Transverse colon (tissue), 4 donors: ENCODE measurements at regions not wholly inside any gene's neighbourhood (a gene's known extent, or its start where the extent isn't known, plus 50 kb on each side); places are given as distances from the start of the nearest gene placed in this dataset.

Experiments
- POLR2A ChIP-seq: fragments of 450-650 bp; IDR thresholded peaks from one replicate; pipeline ENCODE4 v1.6.1; 2016; ENCODE audit warnings: antibody characterized with exemption, mild to moderate bottlenecking, moderate library complexity
- POLR2AphosphoS5 ChIP-seq, 3 donors: sonication (generic); formaldehyde crosslinking; IDR thresholded peaks; one replicate each; pipeline ENCODE4 v1.6.1; 2016; ENCODE audit warnings: antibody characterized with exemption in 3 of 3
- TF ChIP-seq, protein P1 (sequence below), 5 experiments: fragments of 200-600 bp in 3 of 5; fragments of 450-650 bp in 2 of 5; sonication (generic) in 3 of 5; IDR thresholded peaks; 1 replicate in 2 of 5; 2 replicates in 3 of 5; pipeline ENCODE4 v1.5.1; 2016 to 2017; ENCODE audit warnings: antibody characterized with exemption in 5 of 5, inconsistent platforms in 3 of 5, mild to moderate bottlenecking in 2 of 5, moderate library complexity in 1 of 5

DNA sequence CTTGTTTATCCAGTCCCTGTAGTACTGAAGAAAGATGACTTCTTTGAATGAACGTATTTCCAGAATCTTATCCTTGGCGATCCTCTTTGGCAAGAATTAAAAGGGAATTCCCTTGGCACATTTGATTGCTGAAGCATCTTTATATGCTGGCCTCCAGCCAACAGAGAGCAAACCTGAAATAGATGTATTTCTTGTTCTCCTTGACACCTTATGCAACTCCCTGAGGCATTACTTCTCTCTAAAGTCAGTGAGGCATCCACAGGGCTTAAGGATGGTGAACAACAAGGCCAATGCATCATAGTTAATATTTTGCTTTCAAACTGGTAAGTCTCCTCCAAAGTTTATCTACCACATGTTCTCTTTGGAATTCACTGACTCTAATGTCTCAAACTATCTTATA is 450.9 kb upstream of the THRB start:
- TF ChIP-seq, protein P1, sequence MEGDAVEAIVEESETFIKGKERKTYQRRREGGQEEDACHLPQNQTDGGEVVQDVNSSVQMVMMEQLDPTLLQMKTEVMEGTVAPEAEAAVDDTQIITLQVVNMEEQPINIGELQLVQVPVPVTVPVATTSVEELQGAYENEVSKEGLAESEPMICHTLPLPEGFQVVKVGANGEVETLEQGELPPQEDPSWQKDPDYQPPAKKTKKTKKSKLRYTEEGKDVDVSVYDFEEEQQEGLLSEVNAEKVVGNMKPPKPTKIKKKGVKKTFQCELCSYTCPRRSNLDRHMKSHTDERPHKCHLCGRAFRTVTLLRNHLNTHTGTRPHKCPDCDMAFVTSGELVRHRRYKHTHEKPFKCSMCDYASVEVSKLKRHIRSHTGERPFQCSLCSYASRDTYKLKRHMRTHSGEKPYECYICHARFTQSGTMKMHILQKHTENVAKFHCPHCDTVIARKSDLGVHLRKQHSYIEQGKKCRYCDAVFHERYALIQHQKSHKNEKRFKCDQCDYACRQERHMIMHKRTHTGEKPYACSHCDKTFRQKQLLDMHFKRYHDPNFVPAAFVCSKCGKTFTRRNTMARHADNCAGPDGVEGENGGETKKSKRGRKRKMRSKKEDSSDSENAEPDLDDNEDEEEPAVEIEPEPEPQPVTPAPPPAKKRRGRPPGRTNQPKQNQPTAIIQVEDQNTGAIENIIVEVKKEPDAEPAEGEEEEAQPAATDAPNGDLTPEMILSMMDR (IDR thresholded peaks at IDR 0.05) = no peak
- no peak for TF ChIP-seq POLR2A
- no peak for TF ChIP-seq POLR2AphosphoS5 (IDR thresholded peaks at IDR 0.05)
